Nucleus accumbens (tissue), 56 donors: ENCODE measurements at regions not wholly inside any gene's neighbourhood (a gene's known extent, or its start where the extent isn't known, plus 50 kb on each side); places are given as distances from the start of the nearest gene placed in this dataset.

Experiments used
- DNase-seq, 56 donors: peaks; one replicate each; lab custom pipeline; 2025; lab: John Stamatoyannopoulos, UW

DNA sequence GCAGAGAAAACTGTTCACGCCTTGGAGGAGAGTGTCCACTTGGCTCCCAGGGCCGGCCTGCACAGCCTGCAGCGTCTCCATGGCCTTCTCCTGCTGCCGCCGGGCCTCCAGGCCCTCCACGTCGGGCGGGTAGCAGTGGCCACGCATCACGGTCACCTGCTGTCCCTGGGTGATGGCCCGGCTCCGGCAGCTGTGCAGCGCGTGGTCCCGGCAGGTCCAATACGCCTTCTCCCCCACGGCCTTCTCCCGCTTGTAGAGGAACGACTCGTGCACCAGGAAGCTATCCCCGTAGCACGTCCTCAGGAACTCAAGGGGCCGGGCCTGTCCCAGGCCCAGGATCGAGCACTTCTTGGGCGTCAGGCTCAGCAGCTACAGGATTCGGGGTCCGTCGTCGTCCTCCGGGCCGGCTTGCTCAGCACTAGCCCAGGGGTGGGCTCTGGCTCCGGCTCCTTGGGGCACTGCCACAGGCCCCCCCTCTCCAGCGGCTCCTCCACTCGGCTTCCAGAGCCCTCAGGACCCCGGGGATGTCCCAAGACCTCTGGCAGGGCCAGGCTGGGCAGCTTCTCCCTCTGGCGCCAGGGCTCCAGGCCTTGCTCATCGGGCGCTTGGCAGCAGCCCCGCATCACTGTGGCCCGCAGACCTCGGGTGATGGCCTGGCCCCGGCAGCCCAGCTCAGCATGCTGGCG lies 83.6 kb upstream of the FXR1 start:
- no peak for DNase-seq

DNA sequence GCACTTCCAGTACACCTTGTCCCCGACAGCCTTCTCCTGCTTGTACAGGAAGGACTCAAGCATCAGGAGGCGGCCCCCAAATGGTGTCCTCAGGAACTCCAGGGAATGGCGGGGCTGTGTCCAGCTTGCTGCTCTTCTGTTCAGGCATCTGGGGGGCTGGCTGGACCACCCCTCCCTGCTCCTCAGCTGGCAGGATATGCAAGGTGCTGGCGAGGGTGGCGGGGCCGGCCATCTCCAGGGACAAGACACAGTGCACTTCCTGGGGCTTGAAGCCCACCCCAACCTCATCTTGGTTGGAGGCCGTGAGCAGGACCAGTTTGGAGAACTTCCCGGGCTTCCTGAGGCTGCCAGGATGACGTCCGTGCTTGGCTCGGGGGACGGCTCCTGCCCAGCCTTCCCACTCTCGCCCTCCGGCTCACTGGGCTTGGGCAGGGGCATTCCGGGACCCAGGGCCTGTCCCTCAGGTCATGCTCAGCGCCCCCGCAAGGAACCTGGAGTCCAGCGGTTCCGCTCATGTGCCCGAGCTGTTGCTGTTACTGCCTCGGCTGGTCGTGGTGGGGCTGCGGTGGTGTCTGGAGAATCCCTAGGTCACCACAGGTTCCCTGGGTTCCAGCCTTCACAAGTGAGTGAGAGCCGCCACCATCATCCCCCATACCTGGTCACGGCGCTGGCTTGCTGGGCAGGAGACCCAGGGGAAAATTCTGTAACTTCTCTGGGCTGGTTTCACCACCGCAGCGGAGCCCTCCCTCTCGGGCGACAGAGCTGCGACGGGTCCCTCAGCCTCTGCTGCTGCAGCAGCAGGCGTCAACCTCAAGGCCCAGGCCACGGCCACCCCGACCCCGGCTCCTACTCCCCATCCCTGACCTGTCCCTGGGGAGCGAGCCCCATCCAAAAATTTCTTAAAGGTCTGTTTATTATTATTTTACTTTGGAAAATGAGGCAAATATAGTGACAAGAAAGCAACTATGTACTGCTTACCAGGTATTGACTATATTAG lies 82.8 kb upstream of the FXR1 start:
- DNase-seq = no peak

DNA sequence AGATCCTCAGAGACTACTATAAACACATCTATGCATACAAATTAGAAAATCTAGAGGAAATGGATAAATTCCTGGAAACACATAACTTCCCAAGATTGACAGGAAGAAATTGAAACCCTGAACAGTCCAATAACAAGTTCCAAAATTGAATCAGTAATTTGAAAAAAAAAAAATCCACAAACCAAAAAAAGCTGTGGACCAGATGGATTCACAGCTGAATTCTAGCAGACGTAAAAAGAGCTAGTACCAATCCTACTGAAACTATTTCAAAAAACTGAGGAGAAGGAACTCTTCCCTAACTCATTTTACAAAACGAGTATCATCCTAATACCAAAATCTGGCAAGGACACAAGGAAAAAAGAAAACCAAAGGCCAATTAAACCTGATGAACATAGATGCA lies 77.0 kb upstream of the FXR1 start:
- no peak for DNase-seq

DNA sequence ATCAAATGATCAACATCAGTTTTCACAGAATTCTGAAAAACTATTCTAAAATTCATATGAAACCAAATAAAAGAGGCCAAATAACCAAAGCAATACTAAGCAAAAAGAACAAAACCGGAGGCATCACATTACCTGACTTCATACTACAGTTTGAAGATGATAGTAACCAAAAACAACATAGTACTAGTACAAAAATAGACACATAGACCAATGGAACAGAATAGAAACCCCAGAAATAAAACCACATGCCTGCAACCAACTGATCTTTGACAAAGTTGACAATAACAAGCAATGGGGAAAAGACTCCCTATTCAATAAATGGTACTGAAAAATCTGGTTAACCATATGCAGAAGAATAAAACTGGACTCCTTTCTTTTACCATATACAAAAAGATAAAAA lies 75.7 kb upstream of the FXR1 start:
- no peak for DNase-seq

DNA sequence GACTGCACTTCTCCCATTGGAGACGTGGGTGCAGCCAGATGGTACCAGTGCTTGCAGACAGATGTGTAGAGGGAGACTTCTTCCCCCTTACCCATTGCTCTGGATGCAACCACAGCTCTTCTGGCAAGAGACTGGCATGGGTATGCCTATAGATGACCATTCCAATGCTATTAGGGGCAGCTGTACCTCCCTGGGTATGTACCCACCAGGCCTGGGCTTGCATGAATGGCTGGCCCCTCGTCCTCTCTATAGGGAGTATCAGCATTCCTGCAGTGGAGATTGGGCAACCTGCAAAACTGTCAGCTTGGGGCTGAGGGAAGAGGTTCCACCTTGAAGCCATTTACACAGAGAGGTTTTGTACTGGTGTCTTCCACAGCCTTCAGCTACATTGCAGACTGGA lies 57.6 kb upstream of the FXR1 start:
- DNase-seq = no peak

DNA sequence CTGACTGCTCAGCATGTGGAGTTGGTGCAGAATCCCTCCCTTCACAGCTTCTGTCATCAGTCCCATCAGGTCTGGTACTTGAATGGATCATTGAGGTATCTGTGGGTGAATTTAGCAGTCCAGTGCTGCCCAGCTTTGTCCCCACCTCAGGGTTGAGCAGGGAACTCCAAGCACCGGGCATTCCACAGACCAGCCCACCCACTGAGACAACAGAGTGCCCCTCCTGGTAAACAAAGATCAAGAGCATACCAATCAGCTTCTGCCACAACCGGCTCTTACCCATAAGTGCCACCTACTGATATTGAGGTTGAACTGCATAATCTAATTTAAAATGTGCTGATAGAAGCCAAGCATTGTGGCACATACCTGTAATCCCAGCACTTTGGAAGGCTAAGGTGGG lies 57.1 kb upstream of the FXR1 start:
- DNase-seq = no peak

DNA sequence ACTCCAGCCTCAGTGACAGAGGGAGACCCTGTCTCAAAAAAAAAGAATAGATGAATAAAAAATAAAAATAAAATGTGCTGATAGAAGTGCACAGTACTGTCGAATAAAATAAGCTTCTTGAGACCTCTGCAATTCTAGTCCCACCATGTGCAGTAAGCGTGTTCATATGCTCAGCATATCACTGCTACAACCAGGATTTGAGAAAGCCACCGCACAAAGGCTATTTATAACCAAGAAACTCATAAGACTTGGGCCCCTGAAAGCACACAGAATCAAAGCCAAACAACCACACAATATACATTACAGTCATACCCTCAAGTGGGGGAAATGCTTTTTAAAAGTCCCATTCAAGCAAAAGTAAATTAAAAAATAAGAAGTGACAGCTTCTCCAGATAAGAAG lies 56.5 kb upstream of the FXR1 start:
- no peak for DNase-seq

DNA sequence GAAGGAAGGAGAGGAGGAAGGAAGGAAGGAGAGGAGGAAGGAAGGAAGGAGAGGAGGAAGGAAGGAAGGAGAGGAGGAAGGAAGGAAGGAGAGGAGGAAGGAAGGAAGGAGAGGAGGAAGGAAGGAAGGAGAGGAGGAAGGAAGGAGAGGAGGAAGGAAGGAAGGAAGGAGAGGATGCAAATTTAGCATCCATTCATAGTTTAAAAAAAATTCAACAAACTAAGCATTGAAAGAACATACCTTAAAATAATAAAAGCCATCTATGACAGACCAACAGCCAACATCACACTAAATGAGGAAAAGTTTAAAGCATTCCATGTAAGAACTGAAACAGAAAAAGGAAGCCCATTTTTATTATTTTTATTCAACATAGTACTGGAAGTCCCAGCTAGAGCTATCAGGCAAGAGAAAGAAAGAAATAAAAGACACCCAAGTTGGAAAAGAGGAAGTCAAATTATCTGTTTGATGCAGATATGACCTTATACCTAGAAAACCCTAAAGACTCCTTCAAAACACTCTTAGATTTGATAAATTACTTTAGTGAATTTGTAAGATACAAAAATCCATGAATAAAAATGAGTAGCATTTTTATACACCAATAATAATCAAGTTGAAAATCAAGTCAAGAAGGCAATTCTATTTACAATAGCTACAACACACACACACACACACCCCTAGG lies 52.2 kb upstream of the FXR1 start:
- DNase-seq = no peak
